ENCODE measurements at regions not wholly inside any gene's neighbourhood (a gene's known extent, or its start where the extent isn't known, plus 50 kb on each side); places are given as distances from the start of the nearest gene placed in this dataset.
A peak's percentile ranks its signal among the peaks of the same experiment; 100 is the strongest.
"Not testable (repeated sequence)": the region's sequence is repeated elsewhere in the genome, so short reads cannot be mapped to it uniquely, and the experiment has no call there.

DNA sequence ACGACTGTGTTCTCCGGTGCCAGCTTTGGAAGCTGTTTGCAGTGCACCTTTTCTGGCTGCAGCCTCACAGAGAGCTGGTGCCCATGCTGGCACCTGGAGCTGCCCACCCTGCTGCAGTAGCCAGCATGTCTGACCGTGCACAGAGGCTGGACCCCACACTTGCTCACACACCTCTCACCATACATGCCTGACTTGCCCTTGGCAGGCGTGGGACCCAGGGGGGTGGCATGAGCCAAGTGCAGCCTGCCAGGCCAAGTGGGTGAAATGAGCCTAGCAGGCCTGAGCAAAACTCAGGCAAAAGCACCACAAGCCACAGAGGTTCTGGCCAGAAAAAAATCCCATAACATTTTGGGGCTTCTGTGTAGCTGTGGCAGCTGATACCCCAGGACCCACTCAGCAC, 258.8 kb downstream of the XPNPEP1 start:
- peak in 1 of 5 donors; percentile 51 for DNase-seq

DNA sequence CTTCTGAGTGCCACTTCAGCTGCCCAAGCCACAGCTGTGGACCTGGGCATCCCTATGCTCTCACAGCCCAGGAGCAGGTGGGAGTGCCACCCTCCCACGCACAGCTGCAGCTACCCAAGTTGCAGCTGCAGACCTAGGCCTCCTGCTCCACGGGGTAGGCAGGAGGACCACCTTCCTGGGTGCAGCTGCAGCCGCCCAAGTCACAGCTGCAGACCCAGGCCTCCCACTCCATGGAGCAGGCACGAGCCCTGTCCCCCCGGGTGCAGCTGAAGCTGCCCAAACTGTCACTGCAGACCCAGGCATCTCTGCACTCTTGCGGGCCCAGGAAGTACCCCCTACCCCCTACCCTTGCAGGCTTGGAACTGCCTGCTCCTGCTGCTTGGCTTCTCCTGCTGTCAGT, 260.2 kb downstream of the XPNPEP1 start:
- ATAC-seq (no peak), DNase-seq (no peak)
- Histone ChIP-seq H3K9me3 (peaks cover 0 to 2% (median 0%) of the 10 kb centered on the region in 12 donors), H3K4me3 (no peak overlapping the region), H3K27me3 (no peaks in the 10 kb centered on the region), H3K4me1 (no peaks in the 10 kb centered on the region), H3K36me3 (no peaks in the 10 kb centered on the region), H3K27ac (no peak overlapping the region)
- intact Hi-C loops (cut with DNase I), result no loop called here
- TF ChIP-seq, protein P1, sequence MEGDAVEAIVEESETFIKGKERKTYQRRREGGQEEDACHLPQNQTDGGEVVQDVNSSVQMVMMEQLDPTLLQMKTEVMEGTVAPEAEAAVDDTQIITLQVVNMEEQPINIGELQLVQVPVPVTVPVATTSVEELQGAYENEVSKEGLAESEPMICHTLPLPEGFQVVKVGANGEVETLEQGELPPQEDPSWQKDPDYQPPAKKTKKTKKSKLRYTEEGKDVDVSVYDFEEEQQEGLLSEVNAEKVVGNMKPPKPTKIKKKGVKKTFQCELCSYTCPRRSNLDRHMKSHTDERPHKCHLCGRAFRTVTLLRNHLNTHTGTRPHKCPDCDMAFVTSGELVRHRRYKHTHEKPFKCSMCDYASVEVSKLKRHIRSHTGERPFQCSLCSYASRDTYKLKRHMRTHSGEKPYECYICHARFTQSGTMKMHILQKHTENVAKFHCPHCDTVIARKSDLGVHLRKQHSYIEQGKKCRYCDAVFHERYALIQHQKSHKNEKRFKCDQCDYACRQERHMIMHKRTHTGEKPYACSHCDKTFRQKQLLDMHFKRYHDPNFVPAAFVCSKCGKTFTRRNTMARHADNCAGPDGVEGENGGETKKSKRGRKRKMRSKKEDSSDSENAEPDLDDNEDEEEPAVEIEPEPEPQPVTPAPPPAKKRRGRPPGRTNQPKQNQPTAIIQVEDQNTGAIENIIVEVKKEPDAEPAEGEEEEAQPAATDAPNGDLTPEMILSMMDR (IDR thresholded peaks at IDR 0.05), result no peak
- no peak for TF ChIP-seq POLR2A (IDR thresholded peaks at IDR 0.05)
- 40 to 76% (median 65%) methylated on average over 1 to 6 of the region's 6 CpGs for WGBS, 4 donors

More for the DNA sequence above, 258.8 kb downstream of the XPNPEP1 start:
- no peak overlapping the region for H3K27ac ChIP-seq
- ATAC-seq, result no peak
- no peaks in the 10 kb centered on the region for H3K4me1 ChIP-seq
- H3K4me3 ChIP-seq, result no peak overlapping the region
- TF ChIP-seq, protein P1 (IDR thresholded peaks at IDR 0.05), result no peak
- TF ChIP-seq POLR2A (IDR thresholded peaks at IDR 0.05), result no peak
- no peaks in the 10 kb centered on the region for H3K36me3 ChIP-seq
- intact Hi-C loops (cut with DNase I), result no loop called here
- H3K27me3 ChIP-seq, result no peaks in the 10 kb centered on the region
- WGBS, 4 donors, result 85 to 92% (median 90%) methylated on average over 2 to 4 of the region's 4 CpGs
- peaks cover 0 to 2% (median 0%) of the 10 kb centered on the region in 12 donors for H3K9me3 ChIP-seq

DNA sequence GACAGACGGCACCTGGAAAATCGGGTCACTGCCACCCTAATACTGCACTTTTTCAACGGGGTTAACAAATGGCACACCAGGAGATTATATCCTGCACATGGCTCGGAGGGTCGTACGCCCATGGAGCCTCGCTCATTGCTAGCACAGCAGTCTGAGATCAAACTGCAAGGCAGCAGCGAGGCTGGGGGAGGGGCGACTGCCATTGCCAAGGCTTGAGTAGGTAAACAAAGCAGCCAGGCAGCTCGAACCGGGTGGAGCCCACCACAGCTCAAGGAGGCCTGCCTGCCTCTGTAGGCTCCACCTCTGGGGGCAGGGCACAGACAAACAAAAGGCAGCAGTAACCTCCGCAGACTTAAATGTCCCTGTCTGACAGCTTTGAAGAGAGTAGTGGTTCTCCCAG, 270.7 kb downstream of the XPNPEP1 start:
- ATAC-seq; H3K9me3 ChIP-seq; DNase-seq; H3K4me1 ChIP-seq; H3K4me3 ChIP-seq; intact Hi-C loops (cut with DNase I); H3K27ac ChIP-seq; H3K36me3 ChIP-seq; H3K27me3 ChIP-seq: not testable (repeated sequence)
- WGBS, 4 donors, result 80 to 89% (median 84%) methylated on average over 10 to 12 of the region's 12 CpGs

DNA sequence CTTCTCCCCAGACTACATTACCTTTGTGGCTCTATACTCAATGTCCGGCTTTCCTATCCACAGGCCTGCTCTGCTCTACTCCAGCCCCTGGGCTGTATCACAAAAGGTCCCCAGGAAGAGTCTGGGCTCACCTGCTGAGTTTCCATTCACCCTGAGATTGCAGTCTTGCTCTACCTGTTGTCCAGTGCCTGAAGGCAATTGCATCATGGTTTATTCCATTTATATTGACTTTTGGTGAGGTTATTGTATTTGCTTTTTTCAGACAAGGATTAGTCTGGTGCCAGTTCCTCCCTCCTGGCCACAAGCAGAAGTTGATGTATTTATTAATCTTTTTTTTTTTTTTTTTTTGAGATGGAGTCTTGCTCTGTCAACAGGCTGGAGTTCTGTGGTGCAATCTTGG, 273.1 kb downstream of the XPNPEP1 start:
- Histone ChIP-seq H3K36me3 (no peaks in the 10 kb centered on the region), H3K4me1 (no peaks in the 10 kb centered on the region), H3K27me3 (no peaks in the 10 kb centered on the region), H3K4me3 (no peak overlapping the region), H3K27ac (no peak overlapping the region), H3K9me3 (no peaks in the 10 kb centered on the region)
- TF ChIP-seq, protein P1 (IDR thresholded peaks at IDR 0.05), result no peak
- TF ChIP-seq POLR2A (IDR thresholded peaks at IDR 0.05), result no peak
- intact Hi-C loops (cut with DNase I), result no loop called here
- DNase-seq (no peak), ATAC-seq (no peak)
- WGBS, 4 donors, result 70 to 89% (median 78%) methylated on average over 1 of the region's 1 CpG

DNA sequence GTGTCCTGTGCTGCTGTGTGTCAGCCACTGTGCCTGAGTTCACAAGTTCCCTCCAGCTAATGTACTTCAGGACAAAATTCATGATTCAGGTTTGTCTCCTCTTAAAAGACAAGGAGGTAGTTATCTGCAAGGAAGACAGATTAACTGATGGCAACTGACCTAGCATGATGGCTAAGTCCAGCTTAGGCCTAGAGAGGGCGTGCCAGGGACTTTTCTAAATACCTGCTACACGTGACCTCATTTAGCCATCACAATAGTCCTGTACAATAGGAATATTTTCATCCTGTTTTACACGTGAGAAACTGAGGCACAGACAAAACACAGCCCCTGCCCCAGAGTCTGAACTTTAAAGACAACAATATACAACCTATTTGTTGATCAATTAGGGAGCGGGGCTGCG, 275.7 kb downstream of the XPNPEP1 start:
- ATAC-seq, result no peak
- WGBS, 4 donors, result 57 to 65% (median 61%) methylated on average over 5 of the region's 5 CpGs

More for the DNA sequence above, 275.7 kb downstream of the XPNPEP1 start:
- H3K9me3 ChIP-seq, result no peaks in the 10 kb centered on the region
- H3K27me3 ChIP-seq, result no peaks in the 10 kb centered on the region
- H3K36me3 ChIP-seq, result no peaks in the 10 kb centered on the region
- H3K27ac ChIP-seq, result no peak overlapping the region
- DNase-seq, result no peak
- H3K4me1 ChIP-seq, result no peaks in the 10 kb centered on the region
- TF ChIP-seq POLR2A (IDR thresholded peaks at IDR 0.05), result no peak
- TF ChIP-seq, protein P1 (IDR thresholded peaks at IDR 0.05), result no peak
- no peak overlapping the region for H3K4me3 ChIP-seq
- intact Hi-C loops (cut with DNase I), result no loop called here

All from heart left ventricle (tissue), 16 donors.